SK-N-SH treated with all-trans-retinoic acid at 6 μM for 48 hours (cell line): ENCODE measurements at regions not wholly inside any gene's neighbourhood (a gene's known extent, or its start where the extent isn't known, plus 50 kb on each side); places are given as distances from the start of the nearest gene placed in this dataset.

Source experiments
- GLIS3 ChIP-seq: fragments of 250-450 bp; sonication (Bioruptor Pico); IDR thresholded peaks from 2 replicates; pipeline ENCODE4 v1.5.0; 2020; ENCODE audit warnings: mild to moderate bottlenecking, moderate library complexity
- RARB ChIP-seq: fragments of 250-450 bp; sonication (Bioruptor Pico); IDR thresholded peaks from 2 replicates; pipeline ENCODE4 v1.8.0; 2021; ENCODE audit warnings: mild to moderate bottlenecking, moderate library complexity
- ZFP3 ChIP-seq: fragments of 250-450 bp; sonication (Bioruptor Pico); IDR thresholded peaks from 2 replicates; pipeline ENCODE4 v1.5.0; 2020; ENCODE audit warnings: mild to moderate bottlenecking, moderate library complexity
- ZFP30 ChIP-seq: fragments of 450-650 bp; formaldehyde crosslinking; IDR thresholded peaks from 2 replicates; pipeline ENCODE4 v1.5.0; 2022; ENCODE audit warnings: mild to moderate bottlenecking, moderate library complexity
- TF ChIP-seq, protein P1 (sequence below): fragments of 250-450 bp; sonication (Bioruptor Pico); IDR thresholded peaks from 2 replicates; pipeline ENCODE4 v1.8.0; 2020; ENCODE audit warnings: mild to moderate bottlenecking, moderate library complexity, borderline replicate concordance

DNA sequence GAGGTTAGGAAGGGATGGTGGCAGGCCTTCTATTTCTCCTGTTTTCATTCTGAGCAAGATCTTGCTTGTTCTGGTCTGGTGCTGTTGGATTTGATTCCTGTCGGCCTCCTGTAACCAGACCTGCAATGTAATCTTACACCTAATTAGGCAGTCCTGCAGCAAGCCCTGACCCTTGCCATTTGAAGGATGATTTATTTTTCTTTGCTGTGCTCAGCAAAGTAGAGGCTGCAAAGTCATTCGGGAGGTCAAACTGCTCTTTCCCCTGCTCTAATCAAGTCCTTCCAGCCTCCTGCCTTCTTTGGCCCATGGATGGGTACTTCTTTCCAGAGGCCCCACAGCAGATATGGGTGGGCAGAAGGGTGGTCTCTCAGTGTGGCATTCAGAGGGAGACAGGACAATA is 417.7 kb upstream of the USP24 start:
- TF ChIP-seq GLIS3 (CRISPR knock-in tag), result no peak
- TF ChIP-seq ZFP3 (CRISPR knock-in tag), result no peak
- TF ChIP-seq, protein P1, sequence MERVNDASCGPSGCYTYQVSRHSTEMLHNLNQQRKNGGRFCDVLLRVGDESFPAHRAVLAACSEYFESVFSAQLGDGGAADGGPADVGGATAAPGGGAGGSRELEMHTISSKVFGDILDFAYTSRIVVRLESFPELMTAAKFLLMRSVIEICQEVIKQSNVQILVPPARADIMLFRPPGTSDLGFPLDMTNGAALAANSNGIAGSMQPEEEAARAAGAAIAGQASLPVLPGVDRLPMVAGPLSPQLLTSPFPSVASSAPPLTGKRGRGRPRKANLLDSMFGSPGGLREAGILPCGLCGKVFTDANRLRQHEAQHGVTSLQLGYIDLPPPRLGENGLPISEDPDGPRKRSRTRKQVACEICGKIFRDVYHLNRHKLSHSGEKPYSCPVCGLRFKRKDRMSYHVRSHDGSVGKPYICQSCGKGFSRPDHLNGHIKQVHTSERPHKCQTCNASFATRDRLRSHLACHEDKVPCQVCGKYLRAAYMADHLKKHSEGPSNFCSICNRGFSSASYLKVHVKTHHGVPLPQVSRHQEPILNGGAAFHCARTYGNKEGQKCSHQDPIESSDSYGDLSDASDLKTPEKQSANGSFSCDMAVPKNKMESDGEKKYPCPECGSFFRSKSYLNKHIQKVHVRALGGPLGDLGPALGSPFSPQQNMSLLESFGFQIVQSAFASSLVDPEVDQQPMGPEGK (CRISPR knock-in tag), result no peak
- TF ChIP-seq RARB (CRISPR knock-in tag), result no peak
- no peak for TF ChIP-seq ZFP30 (CRISPR knock-in tag)
